Naive thymus-derived CD4-positive, alpha-beta T cell (primary cell): ENCODE measurements at regions not wholly inside any gene's neighbourhood (a gene's known extent, or its start where the extent isn't known, plus 50 kb on each side); places are given as distances from the start of the nearest gene placed in this dataset.

Experiments used
- ATAC-seq: fragments of 150-1000 bp; cut with Tn5 transposase; 2 replicates; pipeline ENCODE4 v1.10.0; 2021; ENCODE audit warnings: mild to moderate bottlenecking, moderate library complexity
- CTCF ChIA-PET: fragments of 350-600 bp; sonication (Branson Sonifier 250); formaldehyde crosslinking; loops from one replicate; lab custom pipeline; 2021; ENCODE audit warnings: antibody characterized with exemption; lab: Charles Lee
- POLR2A ChIA-PET: fragments of 350-600 bp; sonication (Branson Sonifier 250); formaldehyde crosslinking; loops from one replicate; lab custom pipeline; 2021; ENCODE audit warnings: antibody characterized with exemption, inconsistent platforms; lab: Charles Lee
- DNase-seq, 9 donors: peaks; one replicate each; pipeline versions ENCODE4 v3.0.0 to v3.0.0-alpha.2; 2020 to 2022; ENCODE audit warnings: mixed read lengths in 1 of 9
- H3K27ac ChIP-seq: one replicate; pipeline ENCODE4 v1.7.0; 2013; ENCODE audit warnings: mild to moderate bottlenecking, low read depth, low read length, moderate library complexity
- H3K27me3 ChIP-seq, 2 donors: one replicate each; pipeline ENCODE4 v1.7.0; 2013; ENCODE audit warnings: low read length in 2 of 2, mild to moderate bottlenecking in 2 of 2, moderate library complexity in 2 of 2; ENCODE audit not compliant: control insufficient read depth in 2 of 2, insufficient read depth in 2 of 2
- H3K36me3 ChIP-seq, 3 experiments: 1 replicate in 2 of 3; 2 replicates in 1 of 3; pipeline ENCODE4 v1.7.0; 2013; ENCODE audit warnings: low read length in 3 of 3, mild to moderate bottlenecking in 3 of 3, moderate library complexity in 1 of 3; ENCODE audit not compliant: insufficient read depth in 3 of 3, control insufficient read depth in 2 of 3
- H3K4me1 ChIP-seq, 2 donors: one replicate each; pipeline ENCODE4 v1.7.0; 2013; ENCODE audit warnings: low read length in 2 of 2, mild to moderate bottlenecking in 2 of 2, moderate library complexity in 1 of 2; ENCODE audit not compliant: control insufficient read depth in 2 of 2, insufficient read depth in 2 of 2
- H3K4me3 ChIP-seq: 2 replicates; pipeline ENCODE4 v1.7.0; 2013; ENCODE audit warnings: mild to moderate bottlenecking, low read length
- H3K9me3 ChIP-seq, 3 experiments: 1 replicate in 2 of 3; 2 replicates in 1 of 3; pipeline ENCODE4 v1.7.0; 2013; ENCODE audit warnings: low read length in 3 of 3; ENCODE audit not compliant: control insufficient read depth in 2 of 3
- H3K27ac Mint-ChIP-seq, 9 donors: one replicate each; pipeline ENCODE4 v1.8.0; 2020 to 2022; ENCODE audit warnings: mixed read lengths in 9 of 9, mild to moderate bottlenecking in 8 of 9, moderate library complexity in 5 of 9, inconsistent platforms in 2 of 9
- H3K27me3 Mint-ChIP-seq, 5 donors: one replicate each; pipeline ENCODE4 v1.8.0; 2021 to 2022; ENCODE audit warnings: mixed read lengths in 5 of 5, mild to moderate bottlenecking in 1 of 5
- H3K36me3 Mint-ChIP-seq, 5 donors: one replicate each; pipeline ENCODE4 v1.8.0; 2020 to 2022; ENCODE audit warnings: mixed read lengths in 5 of 5, mild to moderate bottlenecking in 3 of 5, inconsistent platforms in 1 of 5
- H3K4me1 Mint-ChIP-seq, 7 donors: one replicate each; pipeline ENCODE4 v1.8.0; 2020 to 2022; ENCODE audit warnings: mixed read lengths in 7 of 7, mild to moderate bottlenecking in 3 of 7, inconsistent platforms in 1 of 7
- H3K4me3 Mint-ChIP-seq, 10 donors: one replicate each; pipeline ENCODE4 v1.8.0; 2020 to 2022; ENCODE audit warnings: mild to moderate bottlenecking in 10 of 10, mixed read lengths in 10 of 10, moderate library complexity in 6 of 10, inconsistent platforms in 2 of 10
- H3K9me3 Mint-ChIP-seq, 11 donors: one replicate each; pipeline ENCODE4 v1.8.0; 2020 to 2022; ENCODE audit warnings: mixed read lengths in 11 of 11, mild to moderate bottlenecking in 4 of 11, inconsistent platforms in 1 of 11, moderate library complexity in 1 of 11
- intact Hi-C, 2 donors: fragments of 100-400 bp; cut with micrococcal nuclease; formaldehyde crosslinking; loops; one replicate each; pipeline ENCODE4 v1.15.1; 2023

- H3K27me3 ChIP-seq = no peaks in the 10 kb centered on the region
- ATAC-seq = peak; percentile 31
- H3K4me3 ChIP-seq = no peak overlapping the region
- H3K4me1 Mint-ChIP-seq = peaks cover 9 to 40% (median 29%) of the 10 kb centered on the region in 7 donors
- ChIA-PET POLR2A (no interaction called here), CTCF (interaction anchor here (0.5 to 0.8 kb wide), 4 partner anchors 8 to 65 kb away, joined by 3 to 7 read pairs (median 4); partner anchors contain the start of gene NUP160)
- H3K36me3 ChIP-seq = no peaks in the 10 kb centered on the region
- H3K27me3 Mint-ChIP-seq = peaks cover 0 to 3% (median 0%) of the 10 kb centered on the region in 5 donors
- intact Hi-C loops = no loop called here
- no peaks in the 10 kb centered on the region for H3K9me3 ChIP-seq
- H3K4me1 ChIP-seq = peaks cover 10 to 13% of the 10 kb centered on the region in 2 donors
- DNase-seq = no peak
- H3K27ac ChIP-seq = no peak overlapping the region
- no peaks in the 10 kb centered on the region for H3K36me3 Mint-ChIP-seq
- H3K27ac Mint-ChIP-seq = no peak overlapping the region
- H3K9me3 Mint-ChIP-seq = no peaks in the 10 kb centered on the region
- no peak overlapping the region for H3K4me3 Mint-ChIP-seq
These were observed 64.8 kb upstream of the NUP160 start for GRCh38 chr11:47912843-47913437.

GRCh38 chr11:47911149-47911548 lies 63.0 kb upstream of the NUP160 start:
- H3K4me3 ChIP-seq = no peak overlapping the region
- DNase-seq = no peak
- no peaks in the 10 kb centered on the region for H3K27me3 ChIP-seq
- Mint-ChIP-seq H3K4me3 (peak overlapping the region in 1 of 10 donors; percentile 15), H3K36me3 (no peaks in the 10 kb centered on the region), H3K4me1 (peaks cover 12 to 30% (median 21%) of the 10 kb centered on the region in 7 donors), H3K27me3 (peaks cover 0 to 3% (median 0%) of the 10 kb centered on the region in 5 donors), H3K27ac (peak overlapping the region in 2 of 9 donors; percentile 25 to 90), H3K9me3 (no peaks in the 10 kb centered on the region)
- ChIA-PET CTCF (no interaction called here), POLR2A (no interaction called here)
- H3K9me3 ChIP-seq = no peaks in the 10 kb centered on the region
- intact Hi-C loops = no loop called here
- ATAC-seq = no peak
- no peaks in the 10 kb centered on the region for H3K36me3 ChIP-seq
- H3K4me1 ChIP-seq = peaks cover 10 to 11% of the 10 kb centered on the region in 2 donors
- H3K27ac ChIP-seq = no peak overlapping the region

- Histone ChIP-seq H3K27me3 (no peaks in the 10 kb centered on the region), H3K27ac (no peak overlapping the region), H3K4me1 (no peaks in the 10 kb centered on the region), H3K36me3 (no peaks in the 10 kb centered on the region), H3K9me3 (no peaks in the 10 kb centered on the region), H3K4me3 (no peak overlapping the region)
- DNase-seq (no peak), ATAC-seq (peak; percentile 27)
- H3K4me3 Mint-ChIP-seq = no peak overlapping the region
- peaks cover 0 to 3% (median 0%) of the 10 kb centered on the region in 5 donors for H3K27me3 Mint-ChIP-seq
- no peaks in the 10 kb centered on the region for H3K36me3 Mint-ChIP-seq
- POLR2A ChIA-PET = interaction anchor here (0.6 to 1.3 kb wide), 2 partner anchors 8 to 48 kb away, joined by 3 to 4 read pairs; no protein-coding TSS in a partner anchor
- CTCF ChIA-PET = interaction anchor here (1.0 kb wide), 1 partner anchor 19 kb away, joined by 4 read pairs; no protein-coding TSS in a partner anchor
- intact Hi-C loops = no loop called here
- H3K27ac Mint-ChIP-seq = no peak overlapping the region
- H3K4me1 Mint-ChIP-seq = peaks cover 0 to 16% (median 5%) of the 10 kb centered on the region in 7 donors
- H3K9me3 Mint-ChIP-seq = no peaks in the 10 kb centered on the region
These were observed 60.0 kb upstream of the NUP160 start for GRCh38 chr11:47908198-47908597.

DNA sequence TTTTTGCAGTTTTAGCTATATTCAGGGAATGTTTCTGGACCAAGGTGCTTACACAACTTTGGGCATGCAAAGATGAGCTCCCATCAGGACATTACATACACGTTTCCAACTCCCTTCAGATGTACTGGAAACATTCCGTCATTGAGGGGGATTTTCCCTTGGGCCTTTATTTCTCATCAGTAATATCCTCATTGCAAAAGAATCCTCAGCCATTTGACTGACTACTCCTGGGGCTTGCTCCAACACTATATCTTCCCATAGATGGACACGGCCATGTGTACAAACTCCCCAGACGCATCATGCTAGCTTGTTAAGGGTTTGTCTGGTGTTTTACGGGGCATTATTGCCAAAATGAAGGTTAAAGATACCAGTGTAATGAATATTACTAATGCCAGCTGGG lies 59.3 kb upstream of the NUP160 start:
- no peak overlapping the region for H3K27ac Mint-ChIP-seq
- ATAC-seq (no peak), DNase-seq (no peak)
- intact Hi-C loops = no loop called here
- H3K4me1 Mint-ChIP-seq = peaks cover 0 to 16% (median 5%) of the 10 kb centered on the region in 7 donors
- CTCF ChIA-PET = interaction anchor here (0.6 to 0.7 kb wide), 3 partner anchors 11 to 1352 kb away, joined by 3 to 11 read pairs (median 5); no protein-coding TSS in a partner anchor
- POLR2A ChIA-PET = interaction anchor here (0.8 to 1.3 kb wide), 2 partner anchors 9 to 18 kb away, joined by 3 to 4 read pairs; no protein-coding TSS in a partner anchor
- no peak overlapping the region for H3K4me3 ChIP-seq
- H3K4me1 ChIP-seq = no peaks in the 10 kb centered on the region
- H3K4me3 Mint-ChIP-seq = no peak overlapping the region
- no peaks in the 10 kb centered on the region for H3K9me3 ChIP-seq
- no peaks in the 10 kb centered on the region for H3K27me3 ChIP-seq
- H3K9me3 Mint-ChIP-seq = no peaks in the 10 kb centered on the region
- H3K27me3 Mint-ChIP-seq = peaks cover 0 to 3% (median 0%) of the 10 kb centered on the region in 5 donors
- no peaks in the 10 kb centered on the region for H3K36me3 ChIP-seq
- H3K27ac ChIP-seq = no peak overlapping the region
- no peaks in the 10 kb centered on the region for H3K36me3 Mint-ChIP-seq

DNA sequence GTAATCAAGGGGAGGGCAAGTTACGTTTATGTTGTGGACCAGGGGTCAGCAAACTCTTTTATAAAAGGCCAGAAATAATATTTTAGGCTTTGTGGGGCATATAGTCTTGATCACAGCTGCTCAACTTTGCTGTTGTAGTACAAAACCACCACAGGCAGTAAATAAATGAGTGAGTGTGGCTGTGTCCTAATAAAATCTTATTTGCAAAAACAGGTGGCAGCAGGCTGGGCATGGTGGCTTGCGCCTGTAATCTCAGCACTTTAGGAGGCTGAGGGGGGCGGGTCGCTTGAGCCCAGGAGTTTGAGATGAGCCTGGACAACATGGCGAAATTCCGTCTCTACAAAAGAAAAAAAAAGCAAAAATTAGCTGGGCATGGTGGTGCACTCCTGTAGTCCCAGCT lies 57.9 kb upstream of the NUP160 start:
- H3K27ac Mint-ChIP-seq = peak overlapping the region in 3 of 9 donors; percentile 2 to 73 (median 34)

GRCh38 chr11:47905358-47906059 lies 57.4 kb upstream of the NUP160 start:
- H3K4me3 Mint-ChIP-seq = peak overlapping the region in 1 of 10 donors; percentile 1
- Histone ChIP-seq H3K27ac (no peak overlapping the region), H3K4me1 (no peaks in the 10 kb centered on the region), H3K4me3 (no peak overlapping the region), H3K36me3 (no peaks in the 10 kb centered on the region), H3K27me3 (no peaks in the 10 kb centered on the region), H3K9me3 (no peaks in the 10 kb centered on the region)
- H3K9me3 Mint-ChIP-seq = no peaks in the 10 kb centered on the region
- CTCF ChIA-PET = no interaction called here
- POLR2A ChIA-PET = interaction anchor here (2.0 kb wide), 1 partner anchor 17 kb away, joined by 5 read pairs; no protein-coding TSS in a partner anchor
- peaks cover 0 to 13% (median 4%) of the 10 kb centered on the region in 7 donors for H3K4me1 Mint-ChIP-seq
- H3K27ac Mint-ChIP-seq = peak overlapping the region in 4 of 9 donors; percentile 2 to 73 (median 50)
- no peak for ATAC-seq
- H3K27me3 Mint-ChIP-seq = no peaks in the 10 kb centered on the region
- intact Hi-C loops = no loop called here
- no peak for DNase-seq
- no peaks in the 10 kb centered on the region for H3K36me3 Mint-ChIP-seq

More for the DNA sequence above, 57.9 kb upstream of the NUP160 start:
- H3K27me3 ChIP-seq = no peaks in the 10 kb centered on the region
- Mint-ChIP-seq H3K4me3 (no peak overlapping the region), H3K9me3 (no peaks in the 10 kb centered on the region), H3K4me1 (peaks cover 0 to 13% (median 4%) of the 10 kb centered on the region in 7 donors), H3K27me3 (no peaks in the 10 kb centered on the region), H3K36me3 (no peaks in the 10 kb centered on the region)
- H3K9me3 ChIP-seq = no peaks in the 10 kb centered on the region
- no peaks in the 10 kb centered on the region for H3K36me3 ChIP-seq
- ChIA-PET CTCF (no interaction called here), POLR2A (interaction anchor here (0.7 to 2.0 kb wide), 2 partner anchors 15 to 18 kb away, joined by 3 to 5 read pairs; no protein-coding TSS in a partner anchor)
- no peaks in the 10 kb centered on the region for H3K4me1 ChIP-seq
- no peak overlapping the region for H3K4me3 ChIP-seq
- ATAC-seq = no peak
- no peak overlapping the region for H3K27ac ChIP-seq
- DNase-seq = no peak
- intact Hi-C loops = no loop called here
